Activated CD8-positive, alpha-beta T cell treated with anti-CD3 and anti-CD28 coated beads for 36 hours (primary cell): ENCODE measurements at regions not wholly inside any gene's neighbourhood (a gene's known extent, or its start where the extent isn't known, plus 50 kb on each side); places are given as distances from the start of the nearest gene placed in this dataset.

ENCODE experiments used
- ATAC-seq: fragments of 200-7000 bp; cut with Tn5 transposase; one replicate; pipeline ENCODE4 v1.10.0; 2021; ENCODE audit warnings: mild to moderate bottlenecking, moderate library complexity
- CTCF ChIA-PET: fragments of 350-600 bp; sonication (Branson Sonifier 250); formaldehyde crosslinking; loops from one replicate; lab custom pipeline; 2021; ENCODE audit warnings: antibody characterized with exemption; lab: Charles Lee
- POLR2A ChIA-PET: fragments of 350-600 bp; sonication (Branson Sonifier 250); formaldehyde crosslinking; loops from one replicate; lab custom pipeline; 2021; ENCODE audit warnings: antibody characterized with exemption; lab: Charles Lee
- DNase-seq: peaks from one replicate; pipeline ENCODE4 v3.0.0-alpha.2; 2020
- H3K27ac Mint-ChIP-seq: one replicate; pipeline ENCODE4 v1.8.0; 2021; ENCODE audit warnings: mild to moderate bottlenecking, mixed read lengths
- H3K27me3 Mint-ChIP-seq: one replicate; pipeline ENCODE4 v1.8.0; 2021; ENCODE audit warnings: mixed read lengths
- H3K36me3 Mint-ChIP-seq: one replicate; pipeline ENCODE4 v1.8.0; 2021; ENCODE audit warnings: low read depth, mixed read lengths
- H3K4me1 Mint-ChIP-seq: one replicate; pipeline ENCODE4 v1.8.0; 2021; ENCODE audit warnings: low read depth, mixed read lengths
- H3K4me3 Mint-ChIP-seq: one replicate; pipeline ENCODE4 v1.8.0; 2021; ENCODE audit warnings: mild to moderate bottlenecking, moderate library complexity, mixed read lengths
- H3K9me3 Mint-ChIP-seq: one replicate; pipeline ENCODE4 v1.8.0; 2021; ENCODE audit warnings: mixed read lengths
- intact Hi-C: fragments of 100-400 bp; cut with micrococcal nuclease; formaldehyde crosslinking; loops from one replicate; pipeline ENCODE4 v1.10.0; 2022
- TF ChIP-seq, protein P1 (sequence below): fragments of 200-600 bp; IDR thresholded peaks from one replicate; pipeline ENCODE4 v1.8.0; 2022; ENCODE audit warnings: antibody characterized with exemption, mild to moderate bottlenecking

DNA sequence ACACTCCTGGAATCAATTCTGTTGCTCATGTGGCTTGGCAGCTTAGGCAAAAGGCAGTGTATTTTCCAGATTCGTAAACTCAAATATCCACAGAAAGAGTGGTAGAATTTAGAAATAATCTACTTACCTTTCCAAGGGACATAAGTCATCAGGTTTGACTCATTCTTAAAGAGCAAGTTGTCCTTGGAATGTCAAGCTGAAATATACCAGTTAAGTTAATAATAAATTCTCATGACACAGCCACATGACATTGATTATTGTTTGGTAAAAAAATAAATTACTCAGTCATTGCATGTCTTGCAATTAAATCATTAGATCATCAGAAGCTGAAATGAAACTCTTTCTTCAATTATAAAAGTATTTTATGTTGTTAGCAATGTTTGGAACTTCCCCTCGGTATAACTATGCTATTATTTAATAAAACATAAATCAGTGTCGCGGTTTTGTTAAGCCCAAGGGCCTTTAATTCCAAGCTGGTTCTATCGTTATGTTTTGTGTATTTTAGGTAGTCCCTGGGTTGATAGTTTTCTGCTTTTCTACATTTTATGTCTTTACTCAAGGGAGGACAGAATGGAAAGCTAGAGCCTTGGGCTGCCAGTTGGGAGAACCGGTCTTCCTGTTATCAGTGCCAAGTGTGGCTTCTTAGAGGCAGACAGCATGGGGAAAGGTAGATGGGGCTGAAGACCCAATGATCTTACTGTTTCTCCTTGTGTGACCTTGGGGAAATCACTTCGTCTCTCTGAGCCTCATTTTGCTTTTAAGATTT lies 79.3 kb upstream of the PRLR start:
- CTCF ChIA-PET: interaction anchor here (0.6 kb wide), 1 partner anchor 1420 kb away, joined by 3 read pairs; no protein-coding TSS in a partner anchor
- intact Hi-C loops: no loop called here
- no peak for ATAC-seq

GRCh38 chr5:35308421-35308820 lies 78.1 kb upstream of the PRLR start:
- ChIA-PET POLR2A (no interaction called here), CTCF (no interaction called here)
- no peaks in the 10 kb centered on the region for H3K4me1 Mint-ChIP-seq

More for the DNA sequence above, 79.3 kb upstream of the PRLR start:
- Mint-ChIP-seq H3K4me3 (no peak overlapping the region), H3K9me3 (no peaks in the 10 kb centered on the region), H3K4me1 (no peaks in the 10 kb centered on the region), H3K27ac (no peak overlapping the region), H3K27me3 (peaks cover 15% of the 10 kb centered on the region), H3K36me3 (no peaks in the 10 kb centered on the region)
- TF ChIP-seq, protein P1, sequence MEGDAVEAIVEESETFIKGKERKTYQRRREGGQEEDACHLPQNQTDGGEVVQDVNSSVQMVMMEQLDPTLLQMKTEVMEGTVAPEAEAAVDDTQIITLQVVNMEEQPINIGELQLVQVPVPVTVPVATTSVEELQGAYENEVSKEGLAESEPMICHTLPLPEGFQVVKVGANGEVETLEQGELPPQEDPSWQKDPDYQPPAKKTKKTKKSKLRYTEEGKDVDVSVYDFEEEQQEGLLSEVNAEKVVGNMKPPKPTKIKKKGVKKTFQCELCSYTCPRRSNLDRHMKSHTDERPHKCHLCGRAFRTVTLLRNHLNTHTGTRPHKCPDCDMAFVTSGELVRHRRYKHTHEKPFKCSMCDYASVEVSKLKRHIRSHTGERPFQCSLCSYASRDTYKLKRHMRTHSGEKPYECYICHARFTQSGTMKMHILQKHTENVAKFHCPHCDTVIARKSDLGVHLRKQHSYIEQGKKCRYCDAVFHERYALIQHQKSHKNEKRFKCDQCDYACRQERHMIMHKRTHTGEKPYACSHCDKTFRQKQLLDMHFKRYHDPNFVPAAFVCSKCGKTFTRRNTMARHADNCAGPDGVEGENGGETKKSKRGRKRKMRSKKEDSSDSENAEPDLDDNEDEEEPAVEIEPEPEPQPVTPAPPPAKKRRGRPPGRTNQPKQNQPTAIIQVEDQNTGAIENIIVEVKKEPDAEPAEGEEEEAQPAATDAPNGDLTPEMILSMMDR: no peak
- POLR2A ChIA-PET: no interaction called here
- no peak for DNase-seq

DNA sequence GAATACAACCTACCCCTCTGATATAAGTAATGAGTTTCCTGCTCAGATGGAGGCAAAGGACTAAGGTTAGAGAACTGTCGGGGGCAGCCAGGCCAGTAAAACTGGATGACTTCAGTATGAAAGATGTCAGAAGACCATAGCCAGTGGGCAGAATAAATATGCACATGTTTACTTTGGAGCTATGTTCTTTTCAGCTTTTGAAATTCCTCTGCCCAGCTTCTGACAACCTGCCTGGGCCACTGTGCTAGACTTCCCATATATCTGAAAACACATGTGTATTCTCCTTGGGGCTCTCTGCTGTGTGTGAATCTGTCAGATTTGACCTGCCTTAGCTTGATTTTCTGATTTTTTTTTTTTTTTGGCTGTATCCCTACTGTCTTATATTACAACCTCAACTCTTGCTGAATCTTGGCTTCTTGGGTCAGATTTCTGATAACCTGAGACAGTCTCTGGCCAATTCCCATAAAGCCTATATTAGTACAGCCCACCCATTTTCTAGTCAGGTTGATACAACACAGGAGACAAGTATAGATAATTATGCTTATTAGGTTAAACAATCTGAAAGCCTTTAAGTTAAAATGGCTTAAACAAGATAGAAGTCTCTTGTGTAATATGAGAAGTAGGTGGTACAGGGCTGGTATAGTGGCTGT lies 76.6 kb upstream of the PRLR start:
- H3K27ac Mint-ChIP-seq: no peak overlapping the region
- H3K9me3 Mint-ChIP-seq: no peaks in the 10 kb centered on the region
- TF ChIP-seq, protein P1: no peak
- H3K4me1 Mint-ChIP-seq: no peaks in the 10 kb centered on the region
- intact Hi-C loops: no loop called here
- H3K4me3 Mint-ChIP-seq: no peak overlapping the region
- H3K36me3 Mint-ChIP-seq: no peaks in the 10 kb centered on the region
- DNase-seq (no peak), ATAC-seq (no peak)
- peaks cover 11% of the 10 kb centered on the region for H3K27me3 Mint-ChIP-seq
- POLR2A ChIA-PET: no interaction called here
- CTCF ChIA-PET: no interaction called here

More at GRCh38 chr5:35308421-35308820, 78.1 kb upstream of the PRLR start:
- Mint-ChIP-seq H3K9me3 (no peaks in the 10 kb centered on the region), H3K27me3 (peaks cover 15% of the 10 kb centered on the region), H3K27ac (no peak overlapping the region), H3K36me3 (no peaks in the 10 kb centered on the region), H3K4me3 (no peak overlapping the region)
- intact Hi-C loops: no loop called here
- TF ChIP-seq, protein P1: no peak
- ATAC-seq: no peak
- DNase-seq: no peak

GRCh38 chr5:35305336-35306020 lies 75.2 kb upstream of the PRLR start:
- Mint-ChIP-seq H3K4me1 (no peaks in the 10 kb centered on the region), H3K9me3 (no peaks in the 10 kb centered on the region), H3K27ac (no peak overlapping the region), H3K36me3 (no peaks in the 10 kb centered on the region), H3K27me3 (peaks cover 11% of the 10 kb centered on the region), H3K4me3 (no peak overlapping the region)
- TF ChIP-seq, protein P1: no peak
- intact Hi-C loops: no loop called here
- CTCF ChIA-PET: no interaction called here
- DNase-seq (no peak), ATAC-seq (no peak)
- POLR2A ChIA-PET: no interaction called here

DNA sequence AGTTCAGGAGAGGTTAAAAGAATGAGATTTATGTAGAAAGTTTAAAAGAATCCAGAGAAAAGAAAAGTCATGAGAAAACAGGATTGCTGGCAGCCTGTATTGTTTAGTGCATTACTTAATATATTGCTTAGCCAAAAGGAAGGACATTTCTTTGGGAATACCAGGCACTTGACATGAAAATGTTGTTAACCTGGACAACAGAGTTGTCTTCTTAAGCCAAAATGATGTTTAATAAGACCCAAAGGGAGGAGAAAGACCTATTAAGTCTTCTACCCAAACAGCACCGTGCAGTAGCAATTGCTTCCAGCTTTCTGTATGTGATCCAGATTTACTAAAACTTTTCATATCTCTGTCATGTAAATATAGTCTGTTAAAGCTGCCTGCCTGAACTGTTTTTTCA lies 74.0 kb upstream of the PRLR start:
- intact Hi-C loops: no loop called here
- TF ChIP-seq, protein P1: no peak
- POLR2A ChIA-PET: no interaction called here

More for the DNA sequence above, 74.0 kb upstream of the PRLR start:
- DNase-seq (no peak), ATAC-seq (no peak)
- no peaks in the 10 kb centered on the region for H3K9me3 Mint-ChIP-seq
- H3K27ac Mint-ChIP-seq: no peak overlapping the region
- H3K4me1 Mint-ChIP-seq: no peaks in the 10 kb centered on the region
- no peaks in the 10 kb centered on the region for H3K36me3 Mint-ChIP-seq
- H3K27me3 Mint-ChIP-seq: peaks cover 16% of the 10 kb centered on the region
- no peak overlapping the region for H3K4me3 Mint-ChIP-seq
- CTCF ChIA-PET: no interaction called here
